ENCODE measurements at regions not wholly inside any gene's neighbourhood (a gene's known extent, or its start where the extent isn't known, plus 50 kb on each side); places are given as distances from the start of the nearest gene placed in this dataset.

GRCh38 chr4:181711387-181711786 lies 531.8 kb upstream of the TENM3 start:
- TF ChIP-seq REST (IDR thresholded peaks at IDR 0.05; ENCODE audit: low read depth, low read length) (no peak), CTCF (IDR thresholded peaks at IDR 0.05 in 2 of 3, conservative IDR thresholded peaks at IDR 0.05 in 1 of 3; ENCODE audit: control insufficient read depth in 2 of 3, extremely low read depth in 1 of 3, insufficient read depth in 1 of 3, low read depth in 3 of 3, low read length in 3 of 3) (no peak), GABPA (IDR thresholded peaks at IDR 0.05; ENCODE audit: low read depth) (no peak), PRDM15 (CRISPR knock-in tag; IDR thresholded peaks at IDR 0.05) (no peak), EP300 (IDR thresholded peaks at IDR 0.05; ENCODE audit: borderline replicate concordance in 1 of 2, control insufficient read depth in 1 of 2, low read depth in 2 of 2, low read length in 2 of 2) (no peak), SMC3 (IDR thresholded peaks at IDR 0.05; ENCODE audit: borderline replicate concordance, low read length) (no peak), ZBED1 (IDR thresholded peaks at IDR 0.05; ENCODE audit: borderline replicate concordance) (no peak), ZNF274 (IDR thresholded peaks at IDR 0.05; ENCODE audit: insufficient read depth, insufficient read length) (no peak), SP1 (IDR thresholded peaks at IDR 0.05; ENCODE audit: low read depth, low read length) (no peak), ZBTB33 (IDR thresholded peaks at IDR 0.05) (no peak)

All from GM12878 (cell line).